ENCODE measurements at regions not wholly inside any gene's neighbourhood (a gene's known extent, or its start where the extent isn't known, plus 50 kb on each side); places are given as distances from the start of the nearest gene placed in this dataset.

DNA sequence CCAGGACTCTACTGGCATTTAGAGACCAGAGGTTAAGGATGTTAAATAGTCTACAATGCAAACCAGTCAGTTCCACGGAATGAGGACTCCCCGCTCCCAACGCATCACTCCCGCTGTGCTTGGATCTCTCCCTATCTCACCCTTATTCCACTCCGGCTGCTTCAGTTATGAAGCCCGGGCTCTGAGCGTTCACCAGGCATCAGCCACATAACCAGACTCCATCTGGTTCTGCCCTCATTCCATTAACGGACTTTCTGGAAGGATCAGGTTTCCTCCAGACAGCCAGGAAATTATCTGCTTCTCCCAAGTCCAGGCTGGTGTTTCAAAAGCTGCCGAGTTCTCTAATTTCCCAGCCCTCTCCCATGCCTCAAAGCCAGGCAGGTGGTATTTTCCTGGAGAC lies 499.3 kb downstream of the GLRX3 start:
- ChIA-PET POLR2A (no interaction called here), CTCF (no interaction called here)
- no peaks in the 10 kb centered on the region for H3K36me3 ChIP-seq (ENCODE audit: control insufficient read depth, insufficient read depth, low read length)
- TF ChIP-seq, protein P1, sequence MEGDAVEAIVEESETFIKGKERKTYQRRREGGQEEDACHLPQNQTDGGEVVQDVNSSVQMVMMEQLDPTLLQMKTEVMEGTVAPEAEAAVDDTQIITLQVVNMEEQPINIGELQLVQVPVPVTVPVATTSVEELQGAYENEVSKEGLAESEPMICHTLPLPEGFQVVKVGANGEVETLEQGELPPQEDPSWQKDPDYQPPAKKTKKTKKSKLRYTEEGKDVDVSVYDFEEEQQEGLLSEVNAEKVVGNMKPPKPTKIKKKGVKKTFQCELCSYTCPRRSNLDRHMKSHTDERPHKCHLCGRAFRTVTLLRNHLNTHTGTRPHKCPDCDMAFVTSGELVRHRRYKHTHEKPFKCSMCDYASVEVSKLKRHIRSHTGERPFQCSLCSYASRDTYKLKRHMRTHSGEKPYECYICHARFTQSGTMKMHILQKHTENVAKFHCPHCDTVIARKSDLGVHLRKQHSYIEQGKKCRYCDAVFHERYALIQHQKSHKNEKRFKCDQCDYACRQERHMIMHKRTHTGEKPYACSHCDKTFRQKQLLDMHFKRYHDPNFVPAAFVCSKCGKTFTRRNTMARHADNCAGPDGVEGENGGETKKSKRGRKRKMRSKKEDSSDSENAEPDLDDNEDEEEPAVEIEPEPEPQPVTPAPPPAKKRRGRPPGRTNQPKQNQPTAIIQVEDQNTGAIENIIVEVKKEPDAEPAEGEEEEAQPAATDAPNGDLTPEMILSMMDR (IDR thresholded peaks at IDR 0.05; ENCODE audit: insufficient read depth, low read depth, low read length) = no peak
- DNase-seq (ENCODE audit: low read depth) = no peak
- H3K27me3 ChIP-seq (ENCODE audit: control insufficient read depth, insufficient read depth, low read length) = no peaks in the 10 kb centered on the region
- no peak overlapping the region for H3K4me3 ChIP-seq (ENCODE audit: low read depth, low read length)

DNA sequence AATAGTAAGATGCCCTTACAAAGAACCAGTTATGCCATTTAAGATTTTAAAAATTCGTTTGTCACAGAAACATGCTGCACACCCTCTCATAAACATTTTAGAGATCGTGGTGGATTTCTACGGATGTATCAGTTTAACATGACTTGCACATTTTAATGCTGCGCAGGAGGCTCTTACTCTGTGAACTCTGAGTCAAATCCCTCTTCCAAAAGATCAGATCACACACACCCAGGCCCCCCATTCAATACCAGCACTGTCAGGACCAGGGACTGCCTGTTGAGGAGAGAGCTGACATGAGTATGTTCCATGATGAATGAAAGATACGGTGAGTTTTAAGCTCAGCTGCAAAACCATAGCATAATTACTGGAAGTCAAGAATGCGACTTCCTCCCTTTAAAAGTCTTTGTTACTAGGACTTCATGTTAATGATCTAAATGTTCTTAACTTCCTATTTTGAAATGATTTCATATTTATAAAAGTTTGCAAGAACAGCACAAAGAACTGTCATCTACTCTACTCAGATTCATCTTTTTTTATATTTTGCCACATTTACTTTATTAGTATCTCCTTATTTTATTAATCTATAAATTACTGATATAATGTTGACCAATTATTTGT lies 500.2 kb downstream of the GLRX3 start:
- ChIA-PET CTCF (no interaction called here), POLR2A (no interaction called here)
- no peak for DNase-seq (ENCODE audit: low read depth)

GRCh38 chr10:130637089-130637676 lies 501.0 kb downstream of the GLRX3 start:
- H3K4me3 ChIP-seq (ENCODE audit: low read depth, low read length) = no peak overlapping the region
- H3K36me3 ChIP-seq (ENCODE audit: control insufficient read depth, insufficient read depth, low read length) = no peaks in the 10 kb centered on the region
- no peaks in the 10 kb centered on the region for H3K27me3 ChIP-seq (ENCODE audit: control insufficient read depth, insufficient read depth, low read length)
- ChIA-PET POLR2A (no interaction called here), CTCF (no interaction called here)
- no peak for DNase-seq (ENCODE audit: low read depth)
- TF ChIP-seq, protein P1 (IDR thresholded peaks at IDR 0.05; ENCODE audit: insufficient read depth, low read depth, low read length) = no peak

More for the DNA sequence above, 500.2 kb downstream of the GLRX3 start:
- no peaks in the 10 kb centered on the region for H3K27me3 ChIP-seq (ENCODE audit: control insufficient read depth, insufficient read depth, low read length)
- no peaks in the 10 kb centered on the region for H3K36me3 ChIP-seq (ENCODE audit: control insufficient read depth, insufficient read depth, low read length)
- H3K4me3 ChIP-seq (ENCODE audit: low read depth, low read length) = no peak overlapping the region
- TF ChIP-seq, protein P1 (IDR thresholded peaks at IDR 0.05; ENCODE audit: insufficient read depth, low read depth, low read length) = no peak

DNA sequence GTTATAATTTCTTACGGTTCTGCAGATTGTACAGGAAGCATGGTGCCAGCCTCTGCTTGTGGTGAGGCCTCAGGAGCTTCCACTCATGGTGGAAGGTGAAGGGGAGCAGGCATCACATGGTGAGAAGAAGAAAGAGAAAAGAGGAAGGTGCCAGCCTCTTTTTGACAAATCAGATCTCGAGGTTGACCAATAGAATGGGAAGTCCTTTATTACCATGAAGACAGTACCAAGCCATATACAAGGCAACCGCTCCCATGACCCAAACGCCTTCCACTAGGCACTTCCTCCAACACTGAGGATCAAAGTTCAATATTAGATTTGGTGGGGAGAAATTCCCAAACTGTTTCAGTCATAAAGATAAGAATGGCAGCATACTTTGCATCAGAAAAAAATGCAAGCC lies 502.8 kb downstream of the GLRX3 start:
- Histone ChIP-seq H3K36me3 (ENCODE audit: control insufficient read depth, insufficient read depth, low read length) (no peaks in the 10 kb centered on the region), H3K4me3 (ENCODE audit: low read depth, low read length) (no peak overlapping the region), H3K27me3 (ENCODE audit: control insufficient read depth, insufficient read depth, low read length) (no peaks in the 10 kb centered on the region)
- POLR2A ChIA-PET = no interaction called here
- CTCF ChIA-PET = no interaction called here
- DNase-seq (ENCODE audit: low read depth) = no peak
- TF ChIP-seq, protein P1 (IDR thresholded peaks at IDR 0.05; ENCODE audit: insufficient read depth, low read depth, low read length) = no peak

- ChIA-PET CTCF (no interaction called here), POLR2A (no interaction called here)
- TF ChIP-seq, protein P1 (IDR thresholded peaks at IDR 0.05; ENCODE audit: insufficient read depth, low read depth, low read length) = no peak
- Histone ChIP-seq H3K27me3 (ENCODE audit: control insufficient read depth, insufficient read depth, low read length) (no peaks in the 10 kb centered on the region), H3K4me3 (ENCODE audit: low read depth, low read length) (no peak overlapping the region), H3K36me3 (ENCODE audit: control insufficient read depth, insufficient read depth, low read length) (no peaks in the 10 kb centered on the region)
- DNase-seq (ENCODE audit: low read depth) = no peak
Observed at GRCh38 chr10:130642926-130643325, 506.7 kb downstream of the GLRX3 start.

All from BJ (cell line).